B cell (primary cell): ENCODE measurements at regions not wholly inside any gene's neighbourhood (a gene's known extent, or its start where the extent isn't known, plus 50 kb on each side); places are given as distances from the start of the nearest gene placed in this dataset.

Experiments
- ATAC-seq: fragments of 200-7000 bp; cut with Tn5 transposase; one replicate; pipeline ENCODE4 v1.10.0; 2021; ENCODE audit warnings: low read depth, mild to moderate bottlenecking, moderate number of reproducible peaks, moderate library complexity
- CTCF ChIA-PET: fragments of 350-600 bp; sonication (Branson Sonifier 250); formaldehyde crosslinking; loops from one replicate; lab custom pipeline; 2021; ENCODE audit warnings: antibody characterized with exemption, inconsistent platforms; lab: Charles Lee
- POLR2A ChIA-PET: fragments of 350-600 bp; sonication (Branson Sonifier 250); formaldehyde crosslinking; loops from one replicate; lab custom pipeline; 2021; ENCODE audit warnings: antibody characterized with exemption; lab: Charles Lee
- DNase-seq: peaks from one replicate; pipeline ENCODE4 v3.0.0; 2013
- H2AFZ ChIP-seq: 2 replicates; pipeline ENCODE4 v1.6.1; 2012; ENCODE audit warnings: mild to moderate bottlenecking, low read depth, low read length; ENCODE audit not compliant: insufficient read depth, poor library complexity, severe bottlenecking
- H3K27ac ChIP-seq, 2 donors: 1 replicate in 1 of 2; 2 replicates in 1 of 2; pipeline ENCODE4 v1.5.1; 2012 to 2013; ENCODE audit warnings: low read length in 2 of 2, mild to moderate bottlenecking in 2 of 2, moderate library complexity in 1 of 2
- H3K27me3 ChIP-seq, 4 experiments: fragments of 200-600 bp in 1 of 4; sonication (generic) in 1 of 4; replicated peaks in 1 of 4; 1 replicate in 2 of 4; 2 replicates in 2 of 4; pipeline versions ENCODE4 v1.6.1 to v1.7.0; 2013 to 2016; ENCODE audit warnings: low read length in 3 of 4, mild to moderate bottlenecking in 2 of 4, mixed read lengths in 1 of 4, moderate library complexity in 1 of 4; ENCODE audit not compliant: insufficient read depth in 4 of 4, control insufficient read depth in 3 of 4; ENCODE audit errors: control extremely low read depth in 1 of 4
- H3K36me3 ChIP-seq, 2 experiments: replicated peaks in 1 of 2; 1 replicate in 1 of 2; 2 replicates in 1 of 2; pipeline versions ENCODE4 v1.6.1 to v1.7.1; 2013; ENCODE audit warnings: low read length in 1 of 2; ENCODE audit not compliant: insufficient read depth in 2 of 2, control insufficient read depth in 1 of 2; ENCODE audit errors: control extremely low read depth in 1 of 2, extremely low read depth in 1 of 2
- H3K4me1 ChIP-seq, 2 donors: fragments of 200-600 bp in 1 of 2; sonication (generic) in 1 of 2; 1 replicate in 1 of 2; 2 replicates in 1 of 2; pipeline versions ENCODE4 v1.5.1 to v1.6.1; 2013 to 2017; ENCODE audit warnings: low read length in 2 of 2; ENCODE audit not compliant: control insufficient read depth in 2 of 2, insufficient read depth in 2 of 2
- H3K4me2 ChIP-seq: replicated peaks from 2 replicates; pipeline ENCODE3; 2012; ENCODE audit warnings: mild to moderate bottlenecking, low read depth, low read length; ENCODE audit not compliant: poor library complexity, severe bottlenecking
- H3K4me3 ChIP-seq, 5 experiments: fragments of 200-600 bp in 1 of 5; sonication (generic) in 1 of 5; 1 replicate in 3 of 5; 2 replicates in 2 of 5; pipeline versions ENCODE4 v1.5.1 to v1.7.0; 2011 to 2016; ENCODE audit warnings: low read length in 4 of 5, mild to moderate bottlenecking in 4 of 5, low read depth in 2 of 5, control low read depth in 1 of 5, moderate library complexity in 1 of 5; ENCODE audit not compliant: insufficient read depth in 1 of 5; ENCODE audit errors: control extremely low read depth in 1 of 5, extremely low read depth in 1 of 5
- H3K79me2 ChIP-seq: fragments of 200-600 bp; sonication (generic); one replicate; pipeline ENCODE4 v1.6.0; 2016; ENCODE audit warnings: low read length; ENCODE audit not compliant: control insufficient read depth, insufficient read depth
- H3K9ac ChIP-seq: fragments of 200-600 bp; sonication (generic); 2 replicates; pipeline ENCODE4 v1.6.1; 2017; ENCODE audit warnings: mild to moderate bottlenecking, low read length, moderate library complexity
- H3K9me3 ChIP-seq, 3 donors: one replicate each; pipeline versions ENCODE4 v1.6.1 to v1.7.1; 2013; ENCODE audit warnings: low read length in 2 of 3; ENCODE audit not compliant: control insufficient read depth in 2 of 3, insufficient read depth in 1 of 3; ENCODE audit errors: control extremely low read depth in 1 of 3
- H4K20me1 ChIP-seq: 2 replicates; pipeline ENCODE4 v1.6.0; 2012; ENCODE audit warnings: mild to moderate bottlenecking, low read length; ENCODE audit not compliant: insufficient read depth, control insufficient read depth, poor library complexity, severe bottlenecking
- H3K27ac Mint-ChIP-seq: one replicate; pipeline ENCODE4 v1.8.0; 2021; ENCODE audit warnings: mixed read lengths
- H3K27me3 Mint-ChIP-seq: one replicate; pipeline ENCODE4 v1.8.0; 2021; ENCODE audit warnings: mixed read lengths
- H3K4me1 Mint-ChIP-seq: one replicate; pipeline ENCODE4 v1.8.0; 2021; ENCODE audit warnings: mixed read lengths
- H3K4me3 Mint-ChIP-seq: one replicate; pipeline ENCODE4 v1.8.0; 2021; ENCODE audit warnings: mixed read lengths
- H3K9me3 Mint-ChIP-seq: one replicate; pipeline ENCODE4 v1.8.0; 2022; ENCODE audit warnings: mixed read lengths; ENCODE audit not compliant: insufficient read depth
- CTCF ChIP-seq: fragments of 200-600 bp; IDR thresholded peaks from one replicate; pipeline ENCODE4 v1.8.0; 2022; ENCODE audit warnings: antibody characterized with exemption, mild to moderate bottlenecking
- EZH2 ChIP-seq: IDR thresholded peaks from 2 replicates; pipeline ENCODE4 v1.6.1; 2012; ENCODE audit warnings: borderline replicate concordance, low read depth, mild to moderate bottlenecking, moderate library complexity, low read length; ENCODE audit not compliant: insufficient read depth, poor library complexity, severe bottlenecking
- WGBS: methylation state at CpG from one replicate; pipeline ENCODE4 v1.1.5; 2013; ENCODE audit warnings: missing lambda C conversion rate; ENCODE audit not compliant: insufficient coverage; 5-methylcytosine and 5-hydroxymethylcytosine counted together
- intact Hi-C: fragments of 100-400 bp; cut with micrococcal nuclease; formaldehyde crosslinking; loops from one replicate; pipeline ENCODE4 v1.10.0; 2022

DNA sequence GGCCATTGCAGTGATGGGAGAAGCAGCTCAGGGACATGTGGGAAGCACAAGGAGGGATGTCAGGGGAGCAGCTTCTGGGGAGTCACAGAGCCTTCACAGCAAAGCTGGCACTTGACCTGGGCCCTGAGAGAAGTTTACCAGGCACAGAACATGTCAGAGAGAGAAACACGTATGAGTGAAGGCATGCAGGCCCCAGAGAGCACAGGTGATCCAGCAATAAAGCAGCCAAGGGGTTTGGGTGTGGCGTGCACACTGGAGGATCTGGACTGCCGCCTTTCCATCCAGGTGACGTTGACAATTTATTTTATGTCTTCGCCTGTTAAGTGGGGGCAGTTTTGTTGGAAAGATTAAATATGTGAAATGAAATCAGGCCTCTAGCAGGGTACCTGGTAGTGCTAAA lies 252.6 kb upstream of the COBL start:
- WGBS: 88% methylated on average over 5 of the region's 5 CpGs
- no peaks in the 10 kb centered on the region for H3K4me1 ChIP-seq
- no peak for TF ChIP-seq CTCF

DNA sequence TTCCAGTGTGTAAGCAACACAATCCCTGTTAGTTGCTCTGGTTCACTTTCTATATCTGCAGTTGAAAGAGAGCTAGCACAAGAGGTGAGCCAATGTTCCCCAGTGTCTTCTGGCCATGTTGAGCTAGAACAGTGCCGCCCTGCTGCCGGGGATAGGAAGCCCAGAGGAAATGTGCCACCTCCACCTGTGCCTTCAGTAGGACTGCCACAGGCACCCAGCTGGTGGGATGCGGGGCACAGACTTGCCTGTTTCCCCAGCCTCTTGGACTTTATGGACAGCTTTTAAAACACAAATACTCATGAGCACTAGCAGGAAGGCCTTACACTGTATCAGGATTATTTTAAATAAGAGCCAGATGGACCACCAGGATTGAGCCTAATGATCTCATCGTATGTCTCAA lies 234.5 kb upstream of the COBL start:
- ATAC-seq: no peak
- H3K27ac Mint-ChIP-seq: no peak overlapping the region

More for the DNA sequence above, 252.6 kb upstream of the COBL start:
- no peak overlapping the region for H3K27ac ChIP-seq
- no peak overlapping the region for H3K4me2 ChIP-seq
- POLR2A ChIA-PET: no interaction called here
- no peaks in the 10 kb centered on the region for H3K79me2 ChIP-seq
- peaks cover 0 to 20% (median 0%) of the 10 kb centered on the region in 3 donors for H3K9me3 ChIP-seq
- no peak overlapping the region for H2AFZ ChIP-seq
- Mint-ChIP-seq H3K4me3 (no peak overlapping the region), H3K9me3 (peaks cover 3% of the 10 kb centered on the region), H3K27ac (no peak overlapping the region), H3K4me1 (no peaks in the 10 kb centered on the region), H3K27me3 (no peaks in the 10 kb centered on the region)
- ATAC-seq (no peak), DNase-seq (no peak)
- H3K27me3 ChIP-seq: no peaks in the 10 kb centered on the region
- H3K36me3 ChIP-seq: no peaks in the 10 kb centered on the region
- H4K20me1 ChIP-seq: no peaks in the 10 kb centered on the region
- intact Hi-C loops: no loop called here
- CTCF ChIA-PET: no interaction called here
- no peak overlapping the region for H3K9ac ChIP-seq
- H3K4me3 ChIP-seq: no peak overlapping the region

More for the DNA sequence above, 234.5 kb upstream of the COBL start:
- H3K4me3 ChIP-seq: no peak overlapping the region
- no peaks in the 10 kb centered on the region for H3K27me3 ChIP-seq
- no peak for DNase-seq
- H3K9me3 ChIP-seq: peaks cover 0 to 7% (median 0%) of the 10 kb centered on the region in 3 donors
- Mint-ChIP-seq H3K4me3 (no peak overlapping the region), H3K9me3 (peaks cover 4% of the 10 kb centered on the region), H3K27me3 (no peaks in the 10 kb centered on the region), H3K4me1 (no peaks in the 10 kb centered on the region)
- no peaks in the 10 kb centered on the region for H3K79me2 ChIP-seq
- no peaks in the 10 kb centered on the region for H3K36me3 ChIP-seq
- ChIA-PET CTCF (no interaction called here), POLR2A (no interaction called here)
- H3K27ac ChIP-seq: no peak overlapping the region
- intact Hi-C loops: no loop called here
- H3K4me1 ChIP-seq: no peaks in the 10 kb centered on the region
- TF ChIP-seq EZH2 (no peak), CTCF (no peak)
- H4K20me1 ChIP-seq: no peaks in the 10 kb centered on the region
- H2AFZ ChIP-seq: no peak overlapping the region
- WGBS: 89% methylated on average over 4 of the region's 4 CpGs
- H3K9ac ChIP-seq: no peak overlapping the region
- H3K4me2 ChIP-seq: no peak overlapping the region
